Spleen (tissue), 7 donors: ENCODE measurements at regions not wholly inside any gene's neighbourhood (a gene's known extent, or its start where the extent isn't known, plus 50 kb on each side); places are given as distances from the start of the nearest gene placed in this dataset.

Source experiments
- CTCF ChIP-seq, 11 experiments: fragments of 200-600 bp in 7 of 11; fragments of 450-650 bp in 4 of 11; sonication (generic) in 4 of 11; IDR thresholded peaks in 8 of 11; conservative IDR thresholded peaks in 3 of 11; 1 replicate in 7 of 11; 2 replicates in 4 of 11; pipeline versions ENCODE4 v1.4.0 to v1.8.0; 2016 to 2021; ENCODE audit warnings: antibody characterized with exemption in 11 of 11, inconsistent platforms in 4 of 11, mild to moderate bottlenecking in 1 of 11
- POLR2A ChIP-seq, 3 donors: fragments of 450-650 bp; IDR thresholded peaks; one replicate each; pipeline ENCODE4 v1.5.1; 2017; ENCODE audit warnings: antibody characterized with exemption in 3 of 3, mild to moderate bottlenecking in 1 of 3
- POLR2AphosphoS5 ChIP-seq, 3 donors: sonication (generic); formaldehyde crosslinking; IDR thresholded peaks; one replicate each; pipeline ENCODE4 v1.5.1; 2017; ENCODE audit warnings: antibody characterized with exemption in 3 of 3
- donor health status: DM: no; HTN: no; CAD: no; lungs with moderate emphysema.
- donor health status: DM: no; HTN: no; CAD: no.
- donor health status: DM: no; HTN: no; CAD: no.

GRCh38 chr7:50208378-50208982 lies 96.0 kb upstream of the IKZF1 start:
- TF ChIP-seq CTCF (IDR thresholded peaks at IDR 0.05 in 8 of 11, conservative IDR thresholded peaks at IDR 0.05 in 3 of 11) (no peak), POLR2A (IDR thresholded peaks at IDR 0.05) (no peak), POLR2AphosphoS5 (IDR thresholded peaks at IDR 0.05) (no peak)
